ENCODE measurements at regions not wholly inside any gene's neighbourhood (a gene's known extent, or its start where the extent isn't known, plus 50 kb on each side); places are given as distances from the start of the nearest gene placed in this dataset.

DNA sequence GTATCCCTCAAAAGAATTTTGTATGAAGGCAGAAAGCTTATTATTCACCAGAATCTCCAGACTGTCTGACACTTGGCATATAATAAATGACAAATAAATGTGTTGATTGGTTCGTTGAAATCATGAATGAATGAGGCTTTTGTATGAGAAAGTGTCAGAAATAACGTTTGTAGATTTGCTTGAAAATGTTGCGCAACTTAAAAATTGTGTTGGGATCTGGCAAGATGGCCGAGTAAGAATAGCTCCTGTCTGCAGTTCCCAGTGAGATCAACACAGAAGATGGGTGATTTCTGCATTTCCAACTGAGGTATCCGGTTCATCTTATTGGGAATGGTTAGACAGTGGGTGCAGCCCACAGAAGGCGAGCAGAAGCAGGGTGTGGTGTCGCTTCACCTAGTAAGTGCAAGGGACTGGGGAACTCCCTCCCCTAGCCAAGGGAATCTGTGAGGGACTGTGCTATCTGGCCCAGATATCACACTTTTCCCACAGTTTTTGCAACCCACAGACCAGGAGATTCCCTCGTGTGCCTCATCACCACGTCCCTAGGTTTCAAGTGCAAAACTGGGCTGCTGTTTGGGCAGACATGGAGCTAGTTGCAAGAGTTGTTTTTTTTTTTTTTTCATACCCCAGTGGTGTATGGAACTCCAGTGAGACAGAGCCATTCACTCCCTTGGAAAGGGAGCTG lies 759.0 kb downstream of the LTN1 start:
- in situ Hi-C loops (cut with HindIII; ENCODE audit: low pct_ligation_motif_present, low pct_unique_long_range_greater_than_20kb, low sequenced_read_pairs): no loop called here
- DNase-seq: no peak

DNA sequence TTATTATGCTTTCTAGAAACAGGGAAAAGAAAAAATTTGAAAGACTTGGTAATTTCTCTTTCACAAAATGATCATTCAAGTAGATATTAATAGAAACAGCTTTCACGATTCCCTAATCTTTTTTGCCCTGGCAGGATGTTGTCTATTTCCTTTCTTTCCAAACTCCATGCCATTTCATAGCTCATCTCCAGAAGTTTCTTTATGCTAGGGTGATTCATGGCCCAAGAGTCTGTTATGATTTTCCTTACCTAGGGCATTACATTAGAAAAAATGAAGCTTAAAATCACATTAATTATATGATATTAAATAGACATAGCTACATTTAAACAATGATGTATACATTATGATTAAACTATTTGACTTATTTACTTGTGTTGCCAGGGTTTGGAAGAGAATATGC lies 762.1 kb downstream of the LTN1 start:
- no peak for DNase-seq
- in situ Hi-C loops (cut with HindIII; ENCODE audit: low pct_ligation_motif_present, low pct_unique_long_range_greater_than_20kb, low sequenced_read_pairs): no loop called here

DNA sequence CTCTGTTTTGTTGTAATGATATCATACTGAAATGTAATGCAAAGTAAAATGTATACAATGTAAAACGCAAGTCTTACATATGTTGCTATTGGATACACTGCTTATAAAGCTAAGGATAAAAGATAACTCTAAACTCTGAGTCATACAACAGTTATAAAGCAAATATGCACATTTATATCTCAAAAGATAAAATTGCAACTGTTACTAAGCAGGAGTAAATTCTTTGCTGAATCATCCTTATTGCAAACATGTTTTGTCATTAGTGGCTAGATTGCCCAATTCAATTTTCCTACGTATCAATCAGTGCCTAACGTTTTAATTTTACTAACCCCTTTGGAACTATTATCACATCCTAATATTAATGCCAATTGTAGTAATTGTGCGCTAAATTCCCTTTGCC lies 762.9 kb downstream of the LTN1 start:
- DNase-seq: no peak
- in situ Hi-C loops (cut with HindIII; ENCODE audit: low pct_ligation_motif_present, low pct_unique_long_range_greater_than_20kb, low sequenced_read_pairs): no loop called here

DNA sequence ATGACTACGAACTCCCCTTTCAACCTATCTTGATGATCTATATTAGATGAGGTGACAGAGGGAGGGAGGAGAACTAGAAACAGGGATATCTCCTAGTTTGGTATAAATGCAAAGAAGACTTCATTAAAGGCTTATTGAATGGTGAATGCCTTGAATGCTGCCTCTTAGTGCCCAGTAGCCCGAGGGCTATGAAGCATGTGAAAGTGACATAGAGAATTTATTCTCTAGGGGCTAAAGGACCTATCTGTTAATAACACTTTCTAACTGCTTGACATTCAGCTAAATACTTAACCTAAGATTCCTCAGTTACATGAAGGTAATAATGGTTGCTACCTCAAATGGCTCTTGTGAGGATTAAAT lies 764.1 kb downstream of the LTN1 start:
- DNase-seq: no peak
- in situ Hi-C loops (cut with HindIII; ENCODE audit: low pct_ligation_motif_present, low pct_unique_long_range_greater_than_20kb, low sequenced_read_pairs): no loop called here

DNA sequence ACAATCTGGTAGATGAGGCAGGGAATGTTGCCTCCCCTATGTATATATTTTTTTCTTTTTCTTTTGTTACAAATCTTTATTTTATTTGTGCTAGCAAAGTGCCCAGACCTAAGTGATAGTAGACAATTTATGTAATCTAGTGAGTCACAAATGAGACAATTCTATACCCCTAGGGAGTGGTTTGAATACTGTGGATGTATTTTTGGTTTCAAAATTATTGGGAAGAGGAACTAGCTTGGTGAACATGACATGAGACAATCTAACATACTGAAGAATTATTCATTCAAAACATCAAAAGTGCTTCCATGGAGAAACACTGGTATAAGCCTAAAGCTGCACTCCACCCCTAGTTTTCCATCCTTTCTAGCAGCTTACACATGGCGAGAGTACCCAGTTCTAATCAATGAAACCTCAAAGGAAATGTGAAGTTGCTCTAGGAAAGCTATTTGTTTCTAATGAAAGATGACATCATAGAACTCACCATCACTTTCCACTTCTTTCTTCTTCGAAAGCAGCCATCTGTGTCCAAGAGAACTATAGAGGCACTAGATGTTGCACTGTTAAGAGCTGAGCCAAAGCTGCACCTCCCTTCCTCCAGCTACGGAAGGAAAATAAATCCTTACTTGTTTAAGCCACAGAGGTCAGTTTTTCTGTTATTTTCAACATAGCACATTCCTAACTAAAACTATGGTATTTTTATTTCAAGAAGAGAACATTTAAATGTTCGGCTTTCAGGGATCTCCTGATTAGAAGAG lies 764.6 kb downstream of the LTN1 start:
- in situ Hi-C loops (cut with HindIII; ENCODE audit: low pct_ligation_motif_present, low pct_unique_long_range_greater_than_20kb, low sequenced_read_pairs): no loop called here
- no peak for DNase-seq

DNA sequence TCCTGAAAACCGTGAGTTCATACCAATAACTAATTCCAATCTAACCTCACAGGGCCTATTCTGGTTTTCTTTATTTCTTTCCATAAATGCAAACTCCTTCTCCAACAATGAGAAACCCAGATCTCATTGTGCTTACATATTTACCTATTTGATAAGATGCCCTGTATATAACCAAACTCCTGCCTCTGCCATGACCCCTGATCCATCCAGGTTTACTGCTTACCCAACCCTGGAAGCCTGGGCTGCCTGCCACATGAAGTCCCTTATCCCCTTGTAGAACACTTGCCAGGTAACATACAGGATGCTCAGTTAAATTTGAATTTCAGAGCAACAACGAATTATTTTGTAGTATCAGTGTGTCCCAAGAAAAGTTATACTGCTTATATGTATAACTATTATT lies 766.1 kb downstream of the LTN1 start:
- DNase-seq: no peak
- in situ Hi-C loops (cut with HindIII; ENCODE audit: low pct_ligation_motif_present, low pct_unique_long_range_greater_than_20kb, low sequenced_read_pairs): no loop called here

DNA sequence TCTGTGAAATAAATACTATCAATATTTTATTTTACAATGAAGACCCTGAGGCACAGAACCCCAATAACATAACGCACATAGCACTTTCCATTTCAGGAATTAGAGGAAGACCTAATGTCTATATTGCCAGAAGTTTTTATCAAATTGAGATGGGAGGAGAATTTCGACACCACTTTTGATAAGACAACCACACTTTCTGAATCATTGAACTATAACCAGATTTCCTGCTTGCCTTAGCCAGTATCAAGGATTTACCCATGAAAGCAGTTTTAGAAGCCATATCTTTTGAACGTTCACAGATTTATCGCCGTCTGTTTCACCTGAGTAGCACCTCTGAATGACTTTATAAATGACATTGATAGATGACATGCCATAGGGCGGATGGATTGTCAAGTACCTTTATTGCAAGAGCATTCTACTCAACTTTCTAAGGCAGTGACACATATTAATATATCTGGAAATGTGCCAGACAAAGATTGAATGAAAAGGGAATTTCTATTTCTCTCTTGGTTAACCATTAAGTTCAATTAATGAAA lies 768.4 kb downstream of the LTN1 start:
- in situ Hi-C loops (cut with HindIII; ENCODE audit: low pct_ligation_motif_present, low pct_unique_long_range_greater_than_20kb, low sequenced_read_pairs): no loop called here

DNA sequence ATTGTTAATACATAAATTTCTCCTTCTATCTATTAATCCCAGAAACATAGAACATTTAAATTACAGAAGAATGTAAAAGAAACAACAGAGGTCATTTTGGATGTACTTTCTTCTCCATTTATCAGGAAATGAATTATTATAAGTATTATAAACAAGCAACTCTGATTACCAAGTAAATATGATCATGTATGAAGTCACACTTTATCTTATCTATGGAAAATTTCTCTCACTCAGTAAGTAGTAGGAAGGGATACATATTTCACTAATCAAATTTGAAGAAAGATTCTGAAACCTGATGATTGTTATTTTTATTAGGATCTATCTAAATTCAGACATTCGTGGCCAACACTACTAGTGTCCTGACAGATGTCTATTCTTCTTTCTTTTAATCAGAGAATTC lies 770.7 kb downstream of the LTN1 start:
- in situ Hi-C loops (cut with HindIII; ENCODE audit: low pct_ligation_motif_present, low pct_unique_long_range_greater_than_20kb, low sequenced_read_pairs): no loop called here
- DNase-seq: no peak

More for the DNA sequence above, 768.4 kb downstream of the LTN1 start:
- no peak for DNase-seq

DNA sequence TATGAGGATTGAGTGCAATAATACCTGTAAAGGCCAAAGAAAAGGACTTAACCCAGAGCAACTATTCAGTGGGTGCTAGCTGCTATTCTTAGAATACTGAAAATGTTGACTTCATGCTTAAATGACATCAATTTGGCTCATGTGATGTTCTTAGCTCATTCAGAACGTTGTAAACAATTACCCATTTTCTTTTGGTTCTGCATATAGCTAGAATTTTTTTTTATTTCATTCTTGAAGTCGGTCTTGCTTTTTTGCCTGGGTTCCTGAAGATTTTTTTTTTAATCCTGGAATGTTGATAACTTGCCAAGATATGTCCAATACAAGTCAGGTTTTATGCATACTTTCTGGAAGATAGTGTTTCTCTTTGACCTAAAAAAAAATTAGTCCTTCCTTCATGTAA lies 772.0 kb downstream of the LTN1 start:
- in situ Hi-C loops (cut with HindIII; ENCODE audit: low pct_ligation_motif_present, low pct_unique_long_range_greater_than_20kb, low sequenced_read_pairs): no loop called here
- DNase-seq: no peak

DNA sequence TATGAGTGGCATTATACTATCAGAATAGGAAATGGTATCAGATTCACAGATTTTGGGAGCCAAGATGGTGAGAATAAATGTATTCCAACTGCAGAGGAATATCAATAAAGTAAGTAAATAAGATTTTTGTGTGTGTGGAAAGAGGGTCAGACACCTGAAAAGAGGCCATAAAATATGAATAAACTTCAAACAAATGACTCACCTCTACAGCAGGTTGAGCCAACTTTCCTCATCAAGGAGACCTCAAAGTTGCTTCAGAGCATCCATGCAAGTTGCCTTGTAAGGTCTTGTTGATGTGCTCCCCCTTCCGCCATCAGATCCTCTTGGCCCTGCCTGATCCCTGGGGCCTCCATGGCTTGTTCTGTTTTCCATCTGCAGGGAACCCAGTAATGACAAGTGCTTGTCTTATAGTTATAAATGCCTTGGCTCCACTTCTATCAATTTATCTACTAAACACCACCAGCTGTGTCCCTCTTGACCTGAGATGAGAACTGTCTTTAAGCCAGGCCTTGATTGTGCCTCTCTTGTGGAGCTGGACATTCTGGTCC lies 775.6 kb downstream of the LTN1 start:
- in situ Hi-C loops (cut with HindIII; ENCODE audit: low pct_ligation_motif_present, low pct_unique_long_range_greater_than_20kb, low sequenced_read_pairs): no loop called here
- no peak for DNase-seq

DNA sequence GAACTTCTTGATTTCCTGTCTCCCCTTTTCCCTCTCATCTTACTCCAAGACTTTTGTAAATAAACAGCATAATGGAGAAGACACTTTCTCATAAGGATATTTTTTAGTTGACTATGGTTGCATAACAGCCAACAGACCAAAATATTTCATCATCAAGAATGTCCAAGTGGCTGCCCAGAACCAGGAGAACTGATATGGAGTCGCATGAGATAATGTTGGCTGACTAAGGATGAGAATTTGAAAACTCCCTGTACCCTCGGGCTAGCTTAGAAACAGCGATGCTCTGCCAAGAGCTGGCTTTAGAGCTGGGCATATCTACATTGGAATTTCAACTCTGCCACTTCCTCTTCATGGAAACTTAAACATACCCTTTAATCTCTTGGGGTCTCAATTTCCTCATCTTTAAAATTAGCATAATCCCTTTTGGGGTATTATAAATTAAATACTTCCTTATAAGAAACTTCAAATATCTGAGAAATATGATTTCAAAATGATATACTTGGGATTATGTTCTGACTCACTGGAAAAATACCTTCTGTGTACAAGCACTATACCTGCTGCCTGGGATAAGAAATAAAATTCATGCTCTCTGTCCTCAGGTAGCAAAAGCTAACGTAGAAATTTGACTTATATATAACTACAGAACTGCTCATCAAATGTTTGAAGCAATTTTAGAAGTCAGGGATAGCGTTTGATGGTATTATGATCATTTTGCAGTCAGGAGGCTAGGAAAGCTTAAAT lies 777.3 kb downstream of the LTN1 start:
- DNase-seq: no peak
- in situ Hi-C loops (cut with HindIII; ENCODE audit: low pct_ligation_motif_present, low pct_unique_long_range_greater_than_20kb, low sequenced_read_pairs): no loop called here

DNA sequence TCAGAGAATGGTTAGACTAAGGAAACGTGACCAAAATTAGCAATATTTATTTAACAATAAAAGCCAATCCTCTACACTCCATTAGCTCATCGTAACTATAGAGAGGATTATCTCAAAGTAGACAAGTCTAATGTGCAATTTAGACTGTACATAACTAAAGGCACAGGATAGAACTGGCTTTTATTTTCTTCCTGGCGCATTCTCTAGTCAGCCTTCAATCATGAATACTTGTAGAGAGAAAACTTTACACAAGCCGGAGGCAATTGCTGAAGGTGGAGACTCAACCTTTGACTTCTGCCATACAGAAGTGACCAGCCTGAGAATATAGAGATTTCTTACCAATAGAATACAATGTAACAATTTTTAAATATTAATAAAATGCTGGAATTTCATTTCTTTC lies 777.9 kb downstream of the LTN1 start:
- no peak for DNase-seq
- in situ Hi-C loops (cut with HindIII; ENCODE audit: low pct_ligation_motif_present, low pct_unique_long_range_greater_than_20kb, low sequenced_read_pairs): no loop called here

DNA sequence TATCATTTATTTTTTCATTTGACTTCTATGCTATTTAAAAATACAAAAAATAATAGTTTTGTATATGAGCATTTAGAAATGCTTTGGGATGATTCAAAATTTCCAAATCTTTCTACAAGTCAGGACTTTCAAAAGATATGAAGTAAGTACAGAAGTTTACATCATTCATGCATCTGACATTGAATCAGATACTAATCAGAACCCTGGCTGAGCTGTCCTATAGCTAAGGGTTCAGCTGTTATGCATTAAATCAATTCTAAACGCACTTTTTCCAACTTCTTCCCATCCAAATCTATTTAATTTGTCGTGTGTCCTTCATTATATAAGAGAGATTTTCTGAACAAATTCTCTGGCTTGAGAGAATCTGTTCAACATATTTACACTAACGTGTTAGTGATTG lies 779.4 kb downstream of the LTN1 start:
- in situ Hi-C loops (cut with HindIII; ENCODE audit: low pct_ligation_motif_present, low pct_unique_long_range_greater_than_20kb, low sequenced_read_pairs): no loop called here
- DNase-seq: no peak

DNA sequence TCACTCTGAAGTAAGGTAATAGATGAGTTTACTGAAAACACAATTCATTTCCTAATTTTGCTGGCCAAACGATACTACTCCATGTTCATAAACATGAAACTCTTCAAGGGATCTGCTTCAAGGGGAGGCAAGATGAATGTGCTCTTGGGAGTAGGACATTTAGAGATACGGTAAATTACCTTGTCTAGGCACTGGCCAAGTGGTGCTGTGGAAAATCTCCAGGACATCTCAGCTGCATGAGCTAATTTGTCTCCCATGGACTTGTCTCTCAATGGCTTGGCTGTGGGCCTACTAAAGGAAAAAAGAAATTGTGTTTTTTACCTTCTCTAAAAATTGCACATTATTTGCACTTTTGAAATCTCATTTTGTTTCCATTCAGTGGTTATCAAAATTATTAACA lies 780.6 kb downstream of the LTN1 start:
- in situ Hi-C loops (cut with HindIII; ENCODE audit: low pct_ligation_motif_present, low pct_unique_long_range_greater_than_20kb, low sequenced_read_pairs): no loop called here

DNA sequence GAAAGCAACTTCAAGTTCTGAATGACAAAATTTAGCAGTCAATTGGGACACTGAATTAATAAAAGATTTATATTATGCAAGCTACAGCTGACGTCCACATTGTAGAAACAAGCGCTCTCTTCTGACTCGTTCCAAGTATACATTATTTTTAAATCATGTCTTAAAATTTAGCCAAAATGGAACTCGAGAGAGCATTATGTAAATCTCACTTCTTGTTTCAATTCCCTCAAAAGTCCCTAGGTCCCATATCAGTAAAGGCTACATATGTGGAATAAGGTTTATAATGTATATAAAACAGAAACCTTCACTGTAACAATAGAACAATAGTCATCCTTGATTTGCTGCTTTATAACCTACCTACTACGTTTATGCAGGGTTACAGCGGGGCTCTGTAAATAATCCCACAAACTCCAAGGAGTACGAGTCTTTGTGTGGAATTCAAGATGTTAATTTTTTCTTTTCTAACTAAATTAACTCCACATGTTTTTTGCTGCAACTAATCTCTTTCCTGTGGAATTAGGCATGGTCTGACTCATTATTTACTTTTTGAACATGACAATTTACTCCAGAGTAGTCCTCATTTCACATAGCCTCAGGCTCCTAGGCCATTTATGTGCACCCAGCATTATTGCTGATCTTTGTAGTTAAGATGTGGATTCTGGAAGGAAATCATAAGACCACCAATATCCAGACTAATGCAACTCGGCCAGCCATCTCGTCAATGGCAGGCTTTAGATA lies 785.1 kb downstream of the LTN1 start:
- in situ Hi-C loops (cut with HindIII; ENCODE audit: low pct_ligation_motif_present, low pct_unique_long_range_greater_than_20kb, low sequenced_read_pairs): no loop called here
- DNase-seq: no peak

More for the DNA sequence above, 780.6 kb downstream of the LTN1 start:
- no peak for DNase-seq

DNA sequence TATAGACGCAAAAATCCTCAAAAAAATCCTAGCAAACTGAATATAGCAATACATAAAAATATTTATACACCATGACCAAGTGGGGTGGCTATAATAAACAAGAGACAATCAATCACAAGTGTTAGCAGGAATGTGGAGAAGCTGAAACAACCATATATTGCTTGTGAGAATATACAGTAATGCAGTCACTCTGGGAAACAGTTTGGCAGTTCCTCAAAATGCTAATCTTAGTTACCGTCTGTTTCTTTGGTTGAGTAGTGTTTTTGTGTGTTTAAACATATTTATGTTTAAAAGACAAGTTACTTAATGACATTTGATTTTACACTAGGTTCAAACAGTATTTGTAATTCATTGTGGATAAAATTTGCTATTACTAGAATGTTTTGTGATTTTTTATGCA lies 792.0 kb downstream of the LTN1 start:
- in situ Hi-C loops (cut with HindIII; ENCODE audit: low pct_ligation_motif_present, low pct_unique_long_range_greater_than_20kb, low sequenced_read_pairs): no loop called here
- DNase-seq: no peak

DNA sequence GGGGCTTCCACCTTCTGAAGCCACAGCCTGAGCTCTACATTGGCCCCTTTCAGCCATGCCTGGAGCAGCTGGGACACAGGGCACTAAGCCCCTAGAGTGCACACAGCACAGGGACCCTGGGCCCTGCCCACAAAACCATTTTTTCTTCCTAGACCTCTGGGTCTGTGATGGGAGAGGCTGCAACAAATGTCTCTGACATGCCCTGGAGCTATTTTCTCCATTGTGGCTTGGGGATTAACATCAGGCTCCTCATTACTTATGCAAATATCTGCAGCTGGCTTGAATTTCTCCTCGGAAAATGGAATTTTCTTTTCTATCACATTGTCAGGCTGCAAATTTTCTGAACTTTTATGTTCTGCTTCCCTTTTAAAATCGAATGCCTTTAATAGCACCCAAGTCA lies 795.7 kb downstream of the LTN1 start:
- no peak for DNase-seq
- in situ Hi-C loops (cut with HindIII; ENCODE audit: low pct_ligation_motif_present, low pct_unique_long_range_greater_than_20kb, low sequenced_read_pairs): no loop called here

DNA sequence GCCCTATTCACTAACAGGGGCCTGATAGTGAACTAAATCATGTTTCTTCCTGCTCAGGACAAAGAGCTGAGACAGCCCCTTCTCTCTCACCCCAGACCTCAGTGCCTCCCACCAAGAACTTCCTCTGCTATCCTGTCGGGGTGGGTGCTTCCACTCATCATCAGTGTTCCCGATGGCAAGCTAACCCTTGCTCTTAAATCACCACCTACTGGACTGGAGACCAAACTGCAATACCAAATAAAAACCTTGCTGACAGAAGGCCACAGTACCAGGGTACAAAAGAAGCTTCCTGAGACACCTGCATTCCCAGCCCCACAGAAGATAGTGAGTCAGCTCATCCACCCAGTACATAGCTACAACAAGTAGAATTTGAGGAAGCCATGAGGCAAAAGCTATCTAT lies 799.5 kb downstream of the LTN1 start:
- peak; percentile 1 for DNase-seq
- in situ Hi-C loops (cut with HindIII; ENCODE audit: low pct_ligation_motif_present, low pct_unique_long_range_greater_than_20kb, low sequenced_read_pairs): no loop called here

DNA sequence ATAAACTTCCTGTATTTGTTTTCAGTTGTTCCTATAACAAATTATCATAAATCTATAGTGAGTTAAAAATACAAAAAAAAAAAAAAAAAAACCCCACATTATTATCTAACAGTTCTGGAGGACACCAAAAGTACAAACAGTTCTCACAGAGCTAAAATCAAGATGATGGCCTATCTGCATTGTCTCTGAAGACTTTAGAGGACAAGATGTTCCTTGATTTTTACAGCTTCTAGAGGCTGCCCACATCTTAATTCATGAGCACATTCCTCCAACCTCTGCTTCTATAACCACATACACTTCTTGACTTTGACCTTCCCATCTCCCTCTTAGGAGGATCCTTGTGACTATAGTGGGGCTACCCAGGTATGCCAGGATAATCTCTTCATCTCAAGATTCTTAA lies 806.1 kb downstream of the LTN1 start:
- in situ Hi-C loops (cut with HindIII; ENCODE audit: low pct_ligation_motif_present, low pct_unique_long_range_greater_than_20kb, low sequenced_read_pairs): no loop called here
- DNase-seq: no peak
